ENCODE measurements at regions not wholly inside any gene's neighbourhood (a gene's known extent, or its start where the extent isn't known, plus 50 kb on each side); places are given as distances from the start of the nearest gene placed in this dataset.

- no peaks in the 10 kb centered on the region for H3K36me3 ChIP-seq (ENCODE audit: control insufficient read depth, insufficient read depth, low read length)
- H3K27ac ChIP-seq (ENCODE audit: low read length): no peak overlapping the region
- H3K4me1 Mint-ChIP-seq: no peaks in the 10 kb centered on the region
- WGBS (ENCODE audit: insufficient coverage): 80% methylated on average over 1 of the region's 1 CpG
- H3K9me3 ChIP-seq (ENCODE audit: control insufficient read depth, insufficient read depth, low read length): no peaks in the 10 kb centered on the region
- H3K4me3 ChIP-seq (ENCODE audit: low read length): no peak overlapping the region
- DNase-seq (no peak), ATAC-seq (no peak)
- intact Hi-C loops (cut with micrococcal nuclease): no loop called here
- no peaks in the 10 kb centered on the region for H3K36me3 Mint-ChIP-seq
- H3K27me3 ChIP-seq (ENCODE audit: control insufficient read depth, insufficient read depth, low read length): no peaks in the 10 kb centered on the region
- H3K4me1 ChIP-seq (ENCODE audit: control insufficient read depth, insufficient read depth, low read length): no peaks in the 10 kb centered on the region
- H3K27me3 Mint-ChIP-seq (ENCODE audit: low read depth in 2 of 2): no peaks in the 10 kb centered on the region
- no peak overlapping the region for H3K27ac Mint-ChIP-seq
- H3K4me3 Mint-ChIP-seq: no peak overlapping the region
- TF ChIP-seq CTCF (IDR thresholded peaks at IDR 0.05): no peak
- peaks cover 3 to 5% of the 10 kb centered on the region in 2 donors for H3K9me3 Mint-ChIP-seq
These were observed 63.3 kb upstream of the THSD7A start for GRCh38 chr7:11895337-11895736.

GRCh38 chr7:11896663-11897062 lies 64.7 kb upstream of the THSD7A start:
- intact Hi-C loops (cut with micrococcal nuclease): no loop called here
- no peak for TF ChIP-seq CTCF (IDR thresholded peaks at IDR 0.05)
- no peaks in the 10 kb centered on the region for H3K36me3 Mint-ChIP-seq

GRCh38 chr7:11899247-11899646 lies 67.2 kb upstream of the THSD7A start:
- intact Hi-C loops (cut with micrococcal nuclease): no loop called here
- Mint-ChIP-seq H3K9me3 (peaks cover 7 to 18% of the 10 kb centered on the region in 2 donors), H3K4me1 (no peaks in the 10 kb centered on the region)

More at GRCh38 chr7:11896663-11897062, 64.7 kb upstream of the THSD7A start:
- H3K4me1 ChIP-seq (ENCODE audit: control insufficient read depth, insufficient read depth, low read length): no peaks in the 10 kb centered on the region
- no peaks in the 10 kb centered on the region for H3K4me1 Mint-ChIP-seq
- H3K4me3 ChIP-seq (ENCODE audit: low read length): no peak overlapping the region
- no peak overlapping the region for H3K27ac ChIP-seq (ENCODE audit: low read length)
- H3K36me3 ChIP-seq (ENCODE audit: control insufficient read depth, insufficient read depth, low read length): no peaks in the 10 kb centered on the region
- no peak for ATAC-seq
- H3K4me3 Mint-ChIP-seq: no peak overlapping the region
- H3K27me3 ChIP-seq (ENCODE audit: control insufficient read depth, insufficient read depth, low read length): no peaks in the 10 kb centered on the region
- H3K9me3 ChIP-seq (ENCODE audit: control insufficient read depth, insufficient read depth, low read length): no peaks in the 10 kb centered on the region
- H3K27ac Mint-ChIP-seq: no peak overlapping the region
- no peak for DNase-seq
- no peaks in the 10 kb centered on the region for H3K27me3 Mint-ChIP-seq (ENCODE audit: low read depth in 2 of 2)
- H3K9me3 Mint-ChIP-seq: peaks cover 2 to 8% of the 10 kb centered on the region in 2 donors
- WGBS (ENCODE audit: insufficient coverage): no CpG with 5 or more reads among the region's 1 CpG

More at GRCh38 chr7:11899247-11899646, 67.2 kb upstream of the THSD7A start:
- Mint-ChIP-seq H3K36me3 (peaks cover 5% of the 10 kb centered on the region), H3K27ac (no peak overlapping the region), H3K4me3 (no peak overlapping the region), H3K27me3 (ENCODE audit: low read depth in 2 of 2) (no peaks in the 10 kb centered on the region)
- DNase-seq (no peak), ATAC-seq (no peak)
- Histone ChIP-seq H3K27ac (ENCODE audit: low read length) (no peak overlapping the region), H3K4me1 (ENCODE audit: control insufficient read depth, insufficient read depth, low read length) (no peaks in the 10 kb centered on the region), H3K4me3 (ENCODE audit: low read length) (no peak overlapping the region), H3K9me3 (ENCODE audit: control insufficient read depth, insufficient read depth, low read length) (no peaks in the 10 kb centered on the region), H3K27me3 (ENCODE audit: control insufficient read depth, insufficient read depth, low read length) (no peaks in the 10 kb centered on the region), H3K36me3 (ENCODE audit: control insufficient read depth, insufficient read depth, low read length) (no peaks in the 10 kb centered on the region)
- no peak for TF ChIP-seq CTCF (IDR thresholded peaks at IDR 0.05)
